Esophagus muscularis mucosa (tissue), 4 donors: ENCODE measurements at regions not wholly inside any gene's neighbourhood (a gene's known extent, or its start where the extent isn't known, plus 50 kb on each side); places are given as distances from the start of the nearest gene placed in this dataset.

Experiments used
- EP300 ChIP-seq: sonication (generic); formaldehyde crosslinking; IDR thresholded peaks from one replicate; pipeline ENCODE4 v1.6.1; 2017; ENCODE audit warnings: antibody characterized with exemption
- POLR2AphosphoS5 ChIP-seq, 2 donors: sonication (generic); formaldehyde crosslinking; IDR thresholded peaks; one replicate each; pipeline ENCODE4 v1.6.1; 2017; ENCODE audit warnings: antibody characterized with exemption in 2 of 2
- TF ChIP-seq, protein P1 (sequence below), 3 experiments: fragments of 200-600 bp in 2 of 3; fragments of 450-650 bp in 1 of 3; sonication (generic) in 2 of 3; IDR thresholded peaks; one replicate each; pipeline ENCODE4 v1.5.1; 2017 to 2019; ENCODE audit warnings: antibody characterized with exemption in 3 of 3, mild to moderate bottlenecking in 2 of 3, moderate library complexity in 1 of 3

DNA sequence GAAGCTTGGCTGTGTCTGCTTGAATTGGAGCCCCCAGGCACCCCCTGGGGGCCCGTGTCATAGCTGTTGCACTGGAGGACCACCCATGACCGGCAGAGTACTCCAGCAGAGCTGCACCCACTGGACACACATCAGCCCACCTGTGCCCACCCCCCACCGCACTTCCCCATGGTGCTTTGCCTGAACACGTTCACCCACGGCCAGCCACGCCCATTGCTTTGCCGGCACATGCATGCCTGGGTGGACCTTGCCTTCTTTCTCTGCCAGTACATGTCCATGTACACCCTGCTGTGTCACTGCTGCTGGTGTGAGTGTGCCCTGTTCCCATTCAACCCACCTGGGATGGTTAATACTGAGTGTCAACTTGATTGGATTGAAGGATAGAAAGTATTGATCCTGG lies 88.7 kb downstream of the SAMD9 start:
- no peak for TF ChIP-seq POLR2AphosphoS5 (IDR thresholded peaks at IDR 0.05)
- TF ChIP-seq, protein P1, sequence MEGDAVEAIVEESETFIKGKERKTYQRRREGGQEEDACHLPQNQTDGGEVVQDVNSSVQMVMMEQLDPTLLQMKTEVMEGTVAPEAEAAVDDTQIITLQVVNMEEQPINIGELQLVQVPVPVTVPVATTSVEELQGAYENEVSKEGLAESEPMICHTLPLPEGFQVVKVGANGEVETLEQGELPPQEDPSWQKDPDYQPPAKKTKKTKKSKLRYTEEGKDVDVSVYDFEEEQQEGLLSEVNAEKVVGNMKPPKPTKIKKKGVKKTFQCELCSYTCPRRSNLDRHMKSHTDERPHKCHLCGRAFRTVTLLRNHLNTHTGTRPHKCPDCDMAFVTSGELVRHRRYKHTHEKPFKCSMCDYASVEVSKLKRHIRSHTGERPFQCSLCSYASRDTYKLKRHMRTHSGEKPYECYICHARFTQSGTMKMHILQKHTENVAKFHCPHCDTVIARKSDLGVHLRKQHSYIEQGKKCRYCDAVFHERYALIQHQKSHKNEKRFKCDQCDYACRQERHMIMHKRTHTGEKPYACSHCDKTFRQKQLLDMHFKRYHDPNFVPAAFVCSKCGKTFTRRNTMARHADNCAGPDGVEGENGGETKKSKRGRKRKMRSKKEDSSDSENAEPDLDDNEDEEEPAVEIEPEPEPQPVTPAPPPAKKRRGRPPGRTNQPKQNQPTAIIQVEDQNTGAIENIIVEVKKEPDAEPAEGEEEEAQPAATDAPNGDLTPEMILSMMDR (IDR thresholded peaks at IDR 0.05) = no peak
- no peak for TF ChIP-seq EP300
